ENCODE measurements at regions not wholly inside any gene's neighbourhood (a gene's known extent, or its start where the extent isn't known, plus 50 kb on each side); places are given as distances from the start of the nearest gene placed in this dataset.

GRCh38 chr7:131076032-131076431 is 251.6 kb upstream of the MKLN1 start:
- Histone ChIP-seq H3K4me1 (peaks cover 44 to 88% (median 82%) of the 10 kb centered on the region in 4 donors), H3K27ac (replicated peaks in 1 of 4) (no peak overlapping the region), H3K27me3 (no peaks in the 10 kb centered on the region), H3K9me3 (no peaks in the 10 kb centered on the region), H3K36me3 (peaks cover 0 to 36% (median 22%) of the 10 kb centered on the region in 4 donors), H3K4me3 (no peak overlapping the region)
- 60% methylated on average over 3 of the region's 3 CpGs for WGBS
- TF ChIP-seq CTCF (IDR thresholded peaks at IDR 0.05), result no peak
- TF ChIP-seq POLR2A (IDR thresholded peaks at IDR 0.05; ENCODE audit: low read depth), result no peak
- no peak for TF ChIP-seq POLR2AphosphoS5 (IDR thresholded peaks at IDR 0.05)
- no peak for TF ChIP-seq EP300 (IDR thresholded peaks at IDR 0.05)
- intact Hi-C loops (cut with DNase I), result no loop called here
- no peak for DNase-seq (ENCODE audit: extremely low spot score)

- intact Hi-C loops (cut with DNase I), result no loop called here
- 64% methylated on average over 4 of the region's 4 CpGs for WGBS
- peak overlapping the region in 1 of 4 donors; percentile 11 for H3K27ac ChIP-seq (replicated peaks in 1 of 4)
Measured at GRCh38 chr7:131076711-131077181, 250.9 kb upstream of the MKLN1 start.

GRCh38 chr7:131077735-131078134 is 249.9 kb upstream of the MKLN1 start:
- Histone ChIP-seq H3K36me3 (peaks cover 0 to 36% (median 22%) of the 10 kb centered on the region in 4 donors), H3K9me3 (no peaks in the 10 kb centered on the region), H3K4me3 (no peak overlapping the region), H3K27ac (replicated peaks in 1 of 4) (no peak overlapping the region), H3K4me1 (peaks cover 36 to 93% (median 79%) of the 10 kb centered on the region in 4 donors), H3K27me3 (no peaks in the 10 kb centered on the region)
- intact Hi-C loops (cut with DNase I), result no loop called here
- 81% methylated on average over 4 of the region's 4 CpGs for WGBS
- no peak for DNase-seq (ENCODE audit: extremely low spot score)
- no peak for TF ChIP-seq POLR2AphosphoS5 (IDR thresholded peaks at IDR 0.05)
- no peak for TF ChIP-seq POLR2A (IDR thresholded peaks at IDR 0.05; ENCODE audit: low read depth)
- TF ChIP-seq EP300 (IDR thresholded peaks at IDR 0.05), result no peak

More at GRCh38 chr7:131076711-131077181, 250.9 kb upstream of the MKLN1 start:
- no peak for DNase-seq (ENCODE audit: extremely low spot score)
- Histone ChIP-seq H3K36me3 (peaks cover 0 to 36% (median 22%) of the 10 kb centered on the region in 4 donors), H3K27me3 (no peaks in the 10 kb centered on the region), H3K4me1 (peaks cover 44 to 93% (median 80%) of the 10 kb centered on the region in 4 donors), H3K4me3 (no peak overlapping the region), H3K9me3 (no peaks in the 10 kb centered on the region)
- no peak for TF ChIP-seq POLR2AphosphoS5 (IDR thresholded peaks at IDR 0.05)
- no peak for TF ChIP-seq EP300 (IDR thresholded peaks at IDR 0.05)
- TF ChIP-seq CTCF (IDR thresholded peaks at IDR 0.05), result no peak
- TF ChIP-seq POLR2A (IDR thresholded peaks at IDR 0.05; ENCODE audit: low read depth), result no peak

GRCh38 chr7:131080754-131081153 is 246.9 kb upstream of the MKLN1 start:
- H3K27ac ChIP-seq (replicated peaks in 1 of 4), result no peak overlapping the region
- WGBS, result 79% methylated on average over 5 of the region's 5 CpGs
- peaks cover 0 to 24% (median 11%) of the 10 kb centered on the region in 4 donors for H3K36me3 ChIP-seq
- H3K4me1 ChIP-seq, result peaks cover 39 to 82% (median 74%) of the 10 kb centered on the region in 4 donors
- no peak overlapping the region for H3K4me3 ChIP-seq
- no peaks in the 10 kb centered on the region for H3K27me3 ChIP-seq
- no peaks in the 10 kb centered on the region for H3K9me3 ChIP-seq
- TF ChIP-seq EP300 (IDR thresholded peaks at IDR 0.05) (no peak), POLR2A (IDR thresholded peaks at IDR 0.05; ENCODE audit: low read depth) (no peak), CTCF (IDR thresholded peaks at IDR 0.05) (no peak), POLR2AphosphoS5 (IDR thresholded peaks at IDR 0.05) (no peak)
- DNase-seq (ENCODE audit: extremely low spot score), result no peak
- intact Hi-C loops (cut with DNase I), result no loop called here

- Histone ChIP-seq H3K36me3 (peaks cover 0 to 24% (median 11%) of the 10 kb centered on the region in 4 donors), H3K27ac (replicated peaks in 1 of 4) (no peak overlapping the region), H3K27me3 (no peaks in the 10 kb centered on the region), H3K4me1 (peaks cover 39 to 76% (median 72%) of the 10 kb centered on the region in 4 donors), H3K4me3 (no peak overlapping the region), H3K9me3 (no peaks in the 10 kb centered on the region)
- no peak for DNase-seq (ENCODE audit: extremely low spot score)
- intact Hi-C loops (cut with DNase I), result no loop called here
- no peak for TF ChIP-seq POLR2AphosphoS5 (IDR thresholded peaks at IDR 0.05)
- no peak for TF ChIP-seq EP300 (IDR thresholded peaks at IDR 0.05)
- no peak for TF ChIP-seq CTCF (IDR thresholded peaks at IDR 0.05)
- TF ChIP-seq POLR2A (IDR thresholded peaks at IDR 0.05; ENCODE audit: low read depth), result no peak
- WGBS, result 94% methylated on average over 1 of the region's 1 CpG
Measured at GRCh38 chr7:131081308-131081707, 246.4 kb upstream of the MKLN1 start.

Measured in esophagus muscularis mucosa (tissue), 4 donors.